Parathyroid adenoma (tissue), 2 donors: ENCODE measurements at regions not wholly inside any gene's neighbourhood (a gene's known extent, or its start where the extent isn't known, plus 50 kb on each side); places are given as distances from the start of the nearest gene placed in this dataset.

Experiments used
- H2AFZ ChIP-seq: fragments of 300-600 bp; sonication (generic); one replicate; pipeline ENCODE4 v1.7.0; 2017; ENCODE audit warnings: antibody characterized with exemption, mild to moderate bottlenecking
- H3K27ac ChIP-seq: fragments of 300-600 bp; sonication (generic); one replicate; pipeline ENCODE4 v1.7.0; 2017
- H3K27me3 ChIP-seq: fragments of 300-600 bp; sonication (generic); one replicate; pipeline ENCODE4 v1.7.0; 2017; ENCODE audit warnings: low read length; ENCODE audit not compliant: control insufficient read depth, insufficient read depth
- H3K36me3 ChIP-seq: fragments of 300-600 bp; sonication (generic); one replicate; pipeline ENCODE4 v1.7.0; 2017; ENCODE audit warnings: low read length; ENCODE audit not compliant: control insufficient read depth, insufficient read depth
- H3K4me1 ChIP-seq: fragments of 300-600 bp; sonication (generic); one replicate; pipeline ENCODE4 v1.7.0; 2017; ENCODE audit warnings: control low read depth
- H3K4me2 ChIP-seq: fragments of 300-600 bp; sonication (generic); one replicate; pipeline ENCODE4 v1.7.0; 2017; ENCODE audit warnings: low read length
- H3K4me3 ChIP-seq: fragments of 300-600 bp; sonication (generic); one replicate; pipeline ENCODE4 v1.7.0; 2017; ENCODE audit warnings: low read depth, low read length
- H3K79me2 ChIP-seq: fragments of 300-600 bp; sonication (generic); one replicate; pipeline ENCODE4 v1.7.0; 2017; ENCODE audit warnings: control low read depth
- H3K9ac ChIP-seq: fragments of 300-600 bp; sonication (generic); one replicate; pipeline ENCODE4 v1.7.0; 2017; ENCODE audit warnings: mild to moderate bottlenecking
- H3K9me3 ChIP-seq: fragments of 300-600 bp; sonication (generic); one replicate; pipeline ENCODE4 v1.7.0; 2017; ENCODE audit warnings: low read length; ENCODE audit not compliant: control insufficient read depth
- TF ChIP-seq, protein P1 (sequence below): fragments of 300-600 bp; sonication (generic); IDR thresholded peaks from one replicate; pipeline ENCODE4 v1.7.0; 2017; ENCODE audit warnings: antibody characterized with exemption, mild to moderate bottlenecking
- donor health status: primary hyperparathyroidism.

DNA sequence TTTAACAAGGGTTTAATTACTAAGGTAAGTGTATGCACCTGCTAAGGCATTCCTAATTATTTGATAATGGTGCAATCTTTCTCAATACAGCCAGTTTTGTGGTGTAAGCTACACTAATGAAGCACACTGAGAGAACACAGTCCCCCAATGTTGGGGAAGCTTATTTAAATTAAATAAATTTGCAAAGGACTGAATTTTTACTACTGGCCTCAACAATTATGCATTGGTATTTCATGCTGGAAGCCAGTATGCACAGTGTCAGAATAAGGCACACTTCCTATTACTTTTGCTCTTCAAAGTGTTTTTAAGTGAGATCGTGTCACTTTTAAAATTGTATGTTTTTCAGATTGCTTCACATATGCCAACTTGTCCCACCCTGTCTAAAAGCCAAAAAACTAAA, 103.2 kb upstream of the ZNF521 start:
- Histone ChIP-seq H3K27me3 (no peaks in the 10 kb centered on the region), H3K4me1 (no peaks in the 10 kb centered on the region), H2AFZ (no peak overlapping the region), H3K4me2 (no peak overlapping the region), H3K4me3 (no peak overlapping the region), H3K27ac (no peak overlapping the region), H3K9ac (no peak overlapping the region), H3K79me2 (no peaks in the 10 kb centered on the region), H3K9me3 (no peaks in the 10 kb centered on the region), H3K36me3 (no peaks in the 10 kb centered on the region)
- TF ChIP-seq, protein P1, sequence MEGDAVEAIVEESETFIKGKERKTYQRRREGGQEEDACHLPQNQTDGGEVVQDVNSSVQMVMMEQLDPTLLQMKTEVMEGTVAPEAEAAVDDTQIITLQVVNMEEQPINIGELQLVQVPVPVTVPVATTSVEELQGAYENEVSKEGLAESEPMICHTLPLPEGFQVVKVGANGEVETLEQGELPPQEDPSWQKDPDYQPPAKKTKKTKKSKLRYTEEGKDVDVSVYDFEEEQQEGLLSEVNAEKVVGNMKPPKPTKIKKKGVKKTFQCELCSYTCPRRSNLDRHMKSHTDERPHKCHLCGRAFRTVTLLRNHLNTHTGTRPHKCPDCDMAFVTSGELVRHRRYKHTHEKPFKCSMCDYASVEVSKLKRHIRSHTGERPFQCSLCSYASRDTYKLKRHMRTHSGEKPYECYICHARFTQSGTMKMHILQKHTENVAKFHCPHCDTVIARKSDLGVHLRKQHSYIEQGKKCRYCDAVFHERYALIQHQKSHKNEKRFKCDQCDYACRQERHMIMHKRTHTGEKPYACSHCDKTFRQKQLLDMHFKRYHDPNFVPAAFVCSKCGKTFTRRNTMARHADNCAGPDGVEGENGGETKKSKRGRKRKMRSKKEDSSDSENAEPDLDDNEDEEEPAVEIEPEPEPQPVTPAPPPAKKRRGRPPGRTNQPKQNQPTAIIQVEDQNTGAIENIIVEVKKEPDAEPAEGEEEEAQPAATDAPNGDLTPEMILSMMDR, result no peak

DNA sequence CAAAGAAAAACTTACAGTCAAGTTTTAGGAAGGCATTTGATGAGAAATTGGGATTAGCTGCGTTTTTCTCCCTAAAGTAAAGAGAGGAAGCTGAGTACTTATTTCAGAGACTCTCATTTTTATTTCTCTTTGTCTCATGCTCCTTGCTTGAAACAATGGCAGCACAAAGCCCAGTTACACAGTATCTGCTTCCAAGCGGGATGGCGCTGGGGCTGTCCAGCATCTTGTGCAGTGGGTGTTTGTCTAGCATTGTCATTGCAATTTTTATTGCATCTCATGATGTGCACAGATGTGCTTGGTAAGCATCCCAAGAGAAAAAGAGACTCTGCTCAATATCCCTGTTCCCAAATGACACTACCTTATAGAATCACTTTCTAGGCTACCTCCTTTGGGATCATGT, 102.8 kb upstream of the ZNF521 start:
- Histone ChIP-seq H3K4me2 (no peak overlapping the region), H3K36me3 (no peaks in the 10 kb centered on the region), H3K27me3 (no peaks in the 10 kb centered on the region), H3K79me2 (no peaks in the 10 kb centered on the region), H3K9ac (no peak overlapping the region), H3K27ac (no peak overlapping the region), H3K4me3 (no peak overlapping the region), H2AFZ (no peak overlapping the region), H3K9me3 (no peaks in the 10 kb centered on the region), H3K4me1 (no peaks in the 10 kb centered on the region)
- TF ChIP-seq, protein P1, result no peak

DNA sequence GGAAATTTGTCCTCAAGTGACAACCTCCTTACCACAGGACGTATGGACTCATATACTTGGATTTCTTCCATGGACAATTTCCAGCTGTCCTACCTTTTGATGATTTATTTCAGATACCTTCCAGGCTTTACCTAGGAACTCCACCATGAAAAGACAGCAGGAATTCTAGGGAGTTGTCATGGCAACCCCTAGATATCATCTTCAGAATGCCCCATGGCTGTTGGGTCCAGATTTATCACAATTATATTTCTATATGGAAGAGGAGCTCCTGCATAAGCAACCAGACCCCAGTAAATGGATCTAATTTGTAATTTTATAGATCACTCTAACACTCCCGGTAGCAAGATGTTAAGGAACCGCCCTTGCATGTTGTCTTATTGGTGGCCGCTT, 102.3 kb upstream of the ZNF521 start:
- no peaks in the 10 kb centered on the region for H3K36me3 ChIP-seq
- H3K79me2 ChIP-seq, result no peaks in the 10 kb centered on the region
- H3K9me3 ChIP-seq, result no peaks in the 10 kb centered on the region
- TF ChIP-seq, protein P1, result no peak
- H3K27ac ChIP-seq, result no peak overlapping the region
- no peaks in the 10 kb centered on the region for H3K4me1 ChIP-seq
- H3K4me3 ChIP-seq, result no peak overlapping the region
- H3K27me3 ChIP-seq, result no peaks in the 10 kb centered on the region
- H3K9ac ChIP-seq, result no peak overlapping the region
- H2AFZ ChIP-seq, result no peak overlapping the region
- no peak overlapping the region for H3K4me2 ChIP-seq

GRCh38 chr18:25453556-25454269, 101.7 kb upstream of the ZNF521 start:
- Histone ChIP-seq H3K9ac (no peak overlapping the region), H3K4me3 (no peak overlapping the region), H3K4me1 (no peaks in the 10 kb centered on the region), H3K79me2 (no peaks in the 10 kb centered on the region), H3K36me3 (no peaks in the 10 kb centered on the region), H2AFZ (no peak overlapping the region), H3K4me2 (no peak overlapping the region), H3K27ac (no peak overlapping the region), H3K9me3 (no peaks in the 10 kb centered on the region), H3K27me3 (no peaks in the 10 kb centered on the region)
- TF ChIP-seq, protein P1, result no peak

DNA sequence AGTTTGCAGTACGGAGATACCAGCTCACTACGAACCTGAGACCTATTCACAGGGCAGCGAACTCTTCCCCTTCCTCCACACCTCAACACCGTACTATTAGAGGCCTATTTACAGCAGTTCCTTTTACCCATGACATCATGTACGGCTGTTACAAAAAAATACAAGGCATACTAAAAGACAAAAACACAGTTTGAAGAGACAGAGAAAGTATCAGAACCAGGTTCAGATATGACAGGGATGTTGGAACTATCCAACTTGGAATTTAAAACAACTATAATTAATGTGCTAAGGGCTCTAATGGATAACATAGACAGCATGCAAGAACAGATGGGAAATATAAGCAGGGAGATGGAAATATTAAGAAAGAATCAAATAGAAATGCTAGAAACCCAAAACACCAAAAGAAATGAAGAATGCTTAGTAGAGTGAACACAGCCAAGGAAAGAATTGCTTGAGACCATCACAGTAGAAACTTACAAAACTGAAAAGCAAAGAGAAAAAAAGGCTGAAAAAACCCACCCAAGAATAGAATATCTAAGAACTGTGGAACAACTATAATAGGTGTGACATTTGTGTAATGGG, 99.2 kb upstream of the ZNF521 start:
- H3K9ac ChIP-seq, result no peak overlapping the region
- no peak overlapping the region for H3K4me3 ChIP-seq
- H3K4me2 ChIP-seq, result no peak overlapping the region
- TF ChIP-seq, protein P1, result no peak
- H3K27ac ChIP-seq, result no peak overlapping the region
- no peaks in the 10 kb centered on the region for H3K27me3 ChIP-seq
- H3K9me3 ChIP-seq, result no peaks in the 10 kb centered on the region
- no peaks in the 10 kb centered on the region for H3K4me1 ChIP-seq
- no peaks in the 10 kb centered on the region for H3K36me3 ChIP-seq
- no peak overlapping the region for H2AFZ ChIP-seq
- no peaks in the 10 kb centered on the region for H3K79me2 ChIP-seq
